Fibroblast of skin of abdomen (primary cell): ENCODE measurements at regions not wholly inside any gene's neighbourhood (a gene's known extent, or its start where the extent isn't known, plus 50 kb on each side); places are given as distances from the start of the nearest gene placed in this dataset.

Experiments
- DNase-seq: peaks from one replicate; pipeline ENCODE4 v3.0.0-alpha.2; 2013

DNA sequence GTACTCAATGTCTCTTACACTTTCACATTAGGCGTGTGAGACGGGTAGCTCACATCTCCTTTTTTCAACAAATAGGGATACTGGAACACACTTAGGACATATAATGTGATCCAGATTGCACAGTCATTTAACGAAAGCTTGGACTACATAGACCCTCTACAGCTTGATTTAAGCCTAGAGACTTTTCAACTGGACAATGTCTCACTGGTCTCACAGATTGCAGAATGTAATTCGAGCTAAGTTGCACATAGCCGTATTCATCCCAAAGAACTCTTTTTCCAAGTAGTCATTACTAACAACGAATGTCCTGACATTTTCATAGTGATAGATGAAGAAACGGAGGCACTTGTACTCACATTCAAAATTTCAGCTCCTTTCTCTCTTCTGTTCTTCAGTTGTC is 612.1 kb downstream of the ZEB2 start:
- DNase-seq: peak; percentile 55

DNA sequence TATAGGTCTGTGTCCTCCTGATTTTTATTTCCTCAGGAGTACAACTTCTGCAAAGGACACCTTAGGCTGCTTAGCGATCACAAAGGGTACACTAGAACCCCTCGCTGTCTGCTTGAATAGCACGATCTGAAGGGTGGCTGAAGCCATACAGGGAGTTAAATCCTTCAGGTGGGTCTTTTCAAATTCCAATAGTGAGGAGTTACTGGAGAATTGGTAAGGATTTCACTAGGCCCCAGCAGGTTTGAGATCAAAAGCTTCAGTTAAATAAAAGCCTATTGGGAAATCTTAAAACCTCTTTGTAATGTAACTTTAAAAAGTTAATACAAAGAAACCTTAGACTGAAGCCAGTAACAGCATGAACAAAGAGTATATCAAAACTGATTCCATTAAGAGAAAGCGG is 613.1 kb downstream of the ZEB2 start:
- no peak for DNase-seq

DNA sequence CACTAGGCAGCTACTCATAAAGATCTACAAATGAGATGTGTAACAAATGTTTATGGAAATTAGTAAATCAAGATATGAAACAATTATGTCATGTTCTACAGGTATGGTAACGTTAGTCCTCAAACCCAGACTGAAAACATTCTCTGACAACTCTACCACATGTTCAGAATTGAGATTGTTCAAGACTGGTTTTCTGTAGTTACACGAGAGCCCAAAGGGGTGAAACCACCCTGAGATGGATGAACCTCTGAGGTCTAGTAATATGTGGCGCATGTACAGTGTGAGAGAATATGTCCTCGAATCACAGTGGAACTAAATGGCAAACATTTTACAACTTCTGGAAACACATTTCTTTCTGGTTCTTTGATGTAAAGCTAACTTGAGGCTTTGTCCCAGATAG is 614.3 kb downstream of the ZEB2 start:
- no peak for DNase-seq

DNA sequence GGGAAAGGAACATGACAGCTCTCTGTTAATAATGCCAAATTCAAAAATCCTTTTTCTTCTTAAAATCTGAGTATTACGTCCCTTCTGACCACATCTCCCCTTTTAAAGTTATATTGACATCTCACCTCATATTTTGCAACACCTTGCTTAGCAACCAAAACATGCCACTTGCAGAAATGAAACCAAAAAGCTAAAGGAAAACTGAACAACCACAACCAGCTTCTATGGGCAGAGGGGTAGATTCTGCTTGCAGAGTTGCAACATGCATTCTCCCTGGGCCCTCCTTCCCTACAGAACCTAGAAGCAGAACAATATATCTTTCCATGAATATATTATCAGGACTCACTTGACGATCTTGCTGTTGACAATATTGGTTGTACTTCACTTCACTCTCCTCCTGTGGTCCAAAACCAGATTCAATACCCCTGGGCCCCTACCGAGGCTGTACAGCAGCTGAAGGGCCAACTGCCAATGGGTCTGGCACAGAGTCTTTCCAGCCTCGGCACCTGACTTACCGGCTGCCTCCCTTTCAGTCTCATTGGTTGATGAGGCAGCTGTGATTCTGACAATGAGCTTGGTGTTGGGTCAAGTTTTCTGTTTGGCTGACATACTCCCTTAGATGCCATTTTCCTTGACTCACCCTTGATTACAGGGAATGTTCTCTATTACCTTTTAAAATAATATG is 616.6 kb downstream of the ZEB2 start:
- no peak for DNase-seq

DNA sequence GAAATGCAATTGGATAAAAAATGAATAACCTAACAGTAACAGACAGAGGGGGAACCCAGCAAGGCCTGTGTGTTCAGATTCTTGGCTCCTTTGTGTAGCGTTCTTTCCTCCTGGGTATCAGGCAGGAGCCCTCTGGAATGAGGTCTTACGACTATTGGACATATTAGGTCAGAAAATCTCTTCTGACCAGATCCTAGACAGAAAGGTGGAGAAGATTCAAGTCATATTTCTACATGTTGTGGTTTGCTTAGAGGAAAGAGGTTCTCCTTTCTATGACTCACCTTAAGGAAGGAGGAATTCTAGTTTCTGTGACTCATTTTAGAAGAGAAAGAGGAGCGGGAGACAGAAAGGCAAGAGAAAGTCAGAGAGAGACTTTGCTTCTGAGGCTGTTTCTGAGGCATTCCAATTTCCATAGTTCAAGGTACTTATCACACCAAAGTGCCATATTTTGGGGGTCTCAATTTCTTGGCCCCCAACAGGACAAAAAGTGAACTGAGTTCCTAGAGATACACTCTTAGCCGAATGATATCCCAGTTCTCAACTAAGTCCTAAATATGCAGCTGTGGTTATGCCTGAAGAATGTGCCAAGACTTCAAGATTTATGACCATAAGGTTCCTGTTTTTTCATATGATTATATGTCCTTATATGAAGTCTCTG is 618.6 kb downstream of the ZEB2 start:
- peak; percentile 97 for DNase-seq

DNA sequence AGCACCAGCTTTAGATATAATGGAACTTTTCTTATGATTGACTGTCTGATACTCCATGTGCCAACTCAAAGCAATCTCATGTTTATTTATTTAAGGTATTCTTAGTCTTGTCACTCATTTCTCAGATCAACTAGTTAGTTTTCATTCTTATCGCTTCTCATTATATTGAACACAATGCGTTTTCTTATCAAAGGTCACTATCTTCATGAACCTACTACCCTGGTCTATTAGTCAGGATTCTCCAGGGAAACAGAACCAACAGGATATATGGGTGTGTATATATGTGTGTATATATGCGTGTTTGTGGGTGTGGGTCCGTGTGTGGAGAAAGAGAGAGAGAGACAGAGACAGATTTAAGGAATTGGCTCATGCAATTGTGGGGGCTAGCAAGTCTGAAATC is 619.9 kb downstream of the ZEB2 start:
- no peak for DNase-seq

DNA sequence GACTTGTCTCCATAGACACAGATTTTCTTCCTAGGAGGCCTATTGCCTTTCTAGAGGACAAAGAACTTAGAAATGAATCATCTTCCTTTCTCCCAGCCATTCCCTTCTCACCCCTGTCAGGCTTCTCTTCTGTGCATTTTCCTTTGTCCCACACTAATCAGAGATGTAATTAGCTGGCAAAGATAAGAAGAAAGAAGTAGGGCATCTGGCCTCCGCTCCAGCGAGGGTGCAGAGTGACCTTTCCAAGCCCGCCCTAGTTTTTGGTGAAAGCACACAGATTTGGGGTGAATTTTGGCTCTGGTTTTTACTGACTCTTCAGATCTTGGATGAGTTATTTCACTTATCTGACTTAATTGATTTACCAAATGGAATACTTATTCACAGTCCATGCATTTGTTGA is 626.5 kb downstream of the ZEB2 start:
- DNase-seq: no peak

DNA sequence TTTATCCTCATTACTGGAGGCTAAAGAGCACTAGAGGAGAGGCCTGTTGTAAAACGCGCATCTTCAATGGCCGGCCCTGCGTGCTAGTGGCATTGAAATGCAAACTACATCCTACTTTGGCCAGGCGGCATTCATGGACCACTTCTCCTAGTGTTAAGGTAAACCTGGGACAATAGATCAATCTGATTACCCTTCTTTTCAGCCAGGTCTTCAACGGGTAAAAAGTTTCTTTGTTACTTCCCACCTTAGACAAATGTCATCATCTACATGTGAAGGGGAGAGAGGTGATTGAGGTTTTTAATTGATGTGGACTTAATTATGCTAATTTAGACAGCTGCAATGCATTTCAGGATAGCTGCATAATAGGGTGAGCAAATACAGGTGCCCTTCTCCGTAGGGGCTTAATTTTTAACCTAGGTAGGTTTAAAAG is 628.0 kb downstream of the ZEB2 start:
- DNase-seq: no peak

DNA sequence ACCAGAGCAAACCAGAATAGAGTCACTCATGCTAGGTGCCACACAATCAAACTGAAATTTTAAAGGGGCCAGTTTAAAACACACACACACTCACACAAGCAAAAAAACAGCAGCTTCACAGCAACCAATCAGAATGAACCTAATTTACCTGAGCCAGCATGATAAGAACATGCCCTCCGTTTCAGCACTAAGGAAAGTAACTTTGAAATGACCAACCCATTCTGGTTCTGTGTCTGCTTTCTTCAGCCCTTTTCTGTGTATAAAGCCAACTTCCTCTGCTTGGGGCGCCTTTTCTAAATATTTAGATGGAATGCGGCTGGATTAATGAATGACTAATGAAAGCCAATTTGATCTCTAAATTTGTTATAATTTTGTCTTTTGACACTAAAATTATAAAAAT is 629.1 kb downstream of the ZEB2 start:
- no peak for DNase-seq

DNA sequence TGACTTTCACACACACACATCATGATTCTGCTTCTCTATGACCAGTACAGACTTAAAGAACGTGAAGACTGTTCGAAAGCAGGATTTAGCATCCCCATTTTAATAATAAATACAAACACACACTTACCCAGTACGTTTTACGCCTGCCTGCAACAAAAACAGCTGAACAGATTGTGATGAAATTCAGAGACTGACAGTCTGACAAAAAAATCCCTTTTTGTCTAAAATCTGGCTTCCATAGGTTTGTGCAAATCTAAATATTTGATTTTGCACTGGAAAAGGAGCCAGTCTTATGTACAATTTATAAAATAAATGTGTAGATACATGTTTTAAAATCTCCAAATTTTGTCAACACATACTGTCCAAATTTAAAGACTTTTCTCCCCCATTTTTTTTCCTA is 630.7 kb downstream of the ZEB2 start:
- no peak for DNase-seq

DNA sequence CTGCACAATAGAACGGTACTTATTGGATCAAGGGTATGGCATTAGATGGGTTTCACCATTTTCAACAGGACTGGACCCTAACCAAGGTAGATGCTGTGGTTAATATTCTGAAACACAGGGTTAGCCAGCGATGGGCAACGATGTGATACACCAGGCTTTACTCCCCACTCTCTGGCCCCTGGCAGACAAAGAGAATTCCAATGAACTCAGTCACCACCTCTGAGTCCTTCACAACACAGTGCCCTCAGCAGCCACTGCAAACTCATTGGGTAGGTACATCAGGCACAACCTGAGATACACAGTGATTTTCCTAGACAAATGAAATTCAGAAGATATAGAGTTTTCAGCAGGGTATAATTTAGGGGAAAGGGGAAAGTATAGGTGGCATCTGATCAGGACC is 634.5 kb downstream of the ZEB2 start:
- DNase-seq: peak; percentile 16

DNA sequence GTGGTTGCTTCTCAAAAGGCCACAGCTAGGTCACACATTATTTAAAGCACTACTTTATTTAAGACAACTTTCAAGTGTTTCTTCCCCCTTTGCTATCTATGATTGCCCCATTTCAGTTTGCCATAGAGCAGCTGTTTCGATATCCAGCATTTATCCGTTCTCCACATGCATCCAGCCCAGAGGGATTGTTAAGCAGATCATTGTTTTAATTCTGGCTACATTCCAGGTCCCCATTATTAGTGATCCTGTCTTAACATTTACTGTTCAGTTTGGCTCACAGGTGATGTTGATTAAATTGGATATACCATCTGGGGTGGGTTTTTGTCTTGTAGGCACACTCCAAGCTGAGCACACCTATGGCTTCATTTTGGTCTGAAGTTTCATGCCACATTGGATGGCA is 638.7 kb downstream of the ZEB2 start:
- DNase-seq: no peak

DNA sequence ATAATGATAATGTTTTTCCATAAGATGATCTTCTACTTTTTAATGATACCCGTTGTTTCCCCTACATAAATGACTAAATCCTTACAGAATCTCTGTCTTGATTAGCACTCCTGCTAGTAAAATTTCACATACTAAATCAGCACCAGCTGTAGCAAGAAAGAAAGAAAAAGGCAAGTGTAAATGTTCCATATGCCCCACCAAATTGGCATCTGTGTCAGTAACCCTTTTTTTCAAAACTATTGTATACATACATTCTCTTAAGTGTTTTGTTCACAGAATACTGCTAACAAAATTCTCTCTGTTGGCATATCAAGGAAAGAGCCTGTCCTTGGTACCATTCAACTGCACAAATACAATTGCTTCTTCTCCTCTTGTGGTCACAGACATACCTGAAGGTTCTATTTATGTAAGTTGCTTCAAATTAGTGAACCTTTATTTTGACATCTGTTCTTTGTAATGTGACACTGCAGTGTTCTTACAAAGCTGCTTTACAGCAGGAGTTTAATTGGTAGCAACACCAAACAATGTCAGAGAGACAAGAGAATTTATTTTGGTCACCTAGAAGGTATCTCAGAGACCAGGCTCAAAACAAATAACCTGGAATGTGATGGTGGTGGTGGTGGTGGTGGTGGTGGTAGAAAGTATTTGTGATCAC is 641.9 kb downstream of the ZEB2 start:
- peak; percentile 8 for DNase-seq

DNA sequence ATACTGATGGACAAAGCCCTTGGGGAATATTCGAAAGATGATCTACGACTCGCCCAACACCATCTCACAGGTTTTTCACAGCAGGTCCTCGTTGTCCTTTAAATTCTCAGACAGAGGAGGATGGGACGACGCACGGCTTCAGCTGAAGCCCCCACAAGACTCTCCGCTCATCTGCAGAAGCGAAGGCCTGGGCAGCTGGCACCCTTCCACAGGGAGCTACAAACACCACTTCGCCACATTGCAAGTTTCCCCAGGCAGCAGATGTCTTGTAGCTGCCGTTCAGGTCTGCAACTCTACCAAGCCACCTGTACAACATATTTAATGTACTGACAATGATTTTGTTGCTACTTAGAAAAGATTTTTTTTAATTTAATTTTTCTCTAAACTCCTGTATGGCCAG is 642.9 kb downstream of the ZEB2 start:
- no peak for DNase-seq

DNA sequence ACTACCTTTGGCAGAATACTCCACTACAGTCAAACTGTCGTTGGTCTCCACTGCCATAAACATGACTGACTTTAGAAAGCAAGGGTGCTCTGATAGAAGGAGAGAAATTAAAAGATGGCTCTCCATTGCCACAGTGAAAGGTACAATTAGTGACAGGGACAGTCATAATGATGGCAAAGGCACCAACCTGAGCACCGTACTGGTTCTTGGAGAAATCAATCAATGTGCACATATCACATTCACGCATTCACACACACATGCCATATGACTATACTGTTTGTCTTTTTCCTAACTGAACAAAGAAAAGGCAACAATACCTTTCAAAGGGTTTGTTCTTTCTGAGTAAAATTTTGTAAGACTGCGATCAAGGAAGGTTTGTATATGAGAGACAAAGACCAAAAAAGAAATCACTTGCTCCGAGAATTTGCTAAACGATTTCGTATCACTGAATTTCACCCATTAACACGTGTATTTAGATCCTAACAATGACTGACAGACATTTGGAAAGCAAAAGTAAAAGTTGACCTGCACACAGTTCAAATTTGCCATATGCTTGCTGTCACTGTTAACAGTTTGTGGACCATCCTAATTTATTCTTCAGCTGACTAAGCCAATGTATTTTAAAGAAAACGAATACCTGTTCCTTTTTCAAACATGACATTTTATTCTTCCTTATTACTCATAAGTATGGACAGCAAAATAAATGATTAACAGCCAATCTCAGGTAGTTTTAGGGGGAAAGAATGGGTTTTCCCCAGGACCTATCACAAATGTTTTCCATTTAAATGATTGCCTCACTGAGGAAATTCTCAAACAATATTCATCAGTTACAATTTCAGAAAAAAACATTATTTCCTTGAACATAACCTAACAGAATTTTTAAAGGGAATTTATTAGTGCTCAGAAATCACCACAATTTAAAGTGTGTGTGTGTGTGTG is 644.4 kb downstream of the ZEB2 start:
- no peak for DNase-seq

DNA sequence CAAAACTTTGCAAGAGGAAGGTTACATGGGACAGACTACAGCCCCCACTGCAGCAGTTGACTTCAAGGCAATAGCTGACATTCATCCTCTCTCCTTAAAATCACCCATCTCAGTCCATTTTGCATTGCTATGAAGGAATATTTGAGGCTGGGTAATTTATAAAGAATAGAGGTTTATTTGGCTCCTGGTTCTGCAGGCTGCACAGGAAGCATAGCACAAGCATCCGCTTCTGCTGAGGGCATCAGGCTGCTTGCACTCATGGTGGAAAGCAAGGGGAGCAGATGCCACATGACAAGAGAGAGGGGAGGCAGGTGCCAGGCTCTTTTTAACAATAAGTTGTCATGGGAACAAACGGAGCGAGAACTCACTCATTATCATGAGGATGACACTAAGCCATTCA is 646.0 kb downstream of the ZEB2 start:
- no peak for DNase-seq

DNA sequence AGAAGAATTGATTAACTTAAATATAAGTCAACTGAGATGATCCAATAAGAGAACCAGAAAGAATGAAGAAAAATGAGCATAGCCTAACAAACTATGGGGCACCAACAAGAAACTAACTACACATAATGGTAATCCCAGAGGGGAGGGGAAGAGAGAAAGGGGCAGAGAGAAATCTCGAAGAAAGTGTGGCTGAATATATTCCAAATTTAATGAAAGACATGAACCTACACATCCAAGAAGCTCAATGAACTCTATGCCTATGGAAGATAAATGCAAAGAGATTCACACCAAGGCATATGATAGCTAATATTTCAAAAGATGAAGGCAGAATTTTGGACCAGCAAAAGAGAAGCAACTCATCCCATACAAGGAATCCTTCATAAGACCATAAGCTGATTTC is 649.2 kb downstream of the ZEB2 start:
- no peak for DNase-seq

DNA sequence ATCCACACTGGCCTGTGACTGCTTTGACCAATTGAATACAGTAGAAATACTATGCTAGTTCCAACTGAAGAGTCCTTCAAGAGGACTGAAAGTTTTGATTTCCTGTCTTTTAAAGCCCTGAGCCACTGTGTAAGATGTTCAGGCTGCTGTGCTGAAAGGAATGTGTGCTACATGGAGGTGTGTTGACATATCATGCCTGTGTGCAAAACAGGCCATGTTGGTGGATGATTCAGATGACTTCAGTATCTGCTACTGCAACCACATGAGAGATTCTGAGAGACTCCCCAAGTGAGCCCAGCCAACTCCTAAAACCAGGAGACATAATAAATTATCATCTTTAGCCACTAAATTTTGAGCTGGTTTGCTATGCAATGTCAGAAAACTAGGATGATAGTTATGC is 662.9 kb downstream of the ZEB2 start:
- peak; percentile 73 for DNase-seq

DNA sequence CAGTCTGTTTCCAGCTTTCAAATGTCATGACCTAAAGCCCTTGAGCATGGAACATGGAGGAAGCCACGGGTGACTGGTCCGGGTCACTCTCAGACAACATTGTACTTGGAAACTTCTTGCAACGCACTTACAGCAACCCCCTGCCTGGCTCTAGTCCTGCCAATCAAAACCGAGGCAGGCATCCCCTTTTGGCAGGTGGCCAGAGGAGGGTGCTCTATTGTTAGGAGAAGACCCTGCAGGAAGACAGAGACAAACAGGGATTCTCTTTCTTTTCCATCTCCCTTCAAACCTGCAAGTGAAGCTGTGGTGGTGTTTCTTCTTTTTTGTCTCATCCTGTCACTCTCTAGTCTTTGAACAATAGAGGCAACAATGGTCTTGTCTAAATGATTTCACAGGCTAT is 667.2 kb downstream of the ZEB2 start:
- no peak for DNase-seq

DNA sequence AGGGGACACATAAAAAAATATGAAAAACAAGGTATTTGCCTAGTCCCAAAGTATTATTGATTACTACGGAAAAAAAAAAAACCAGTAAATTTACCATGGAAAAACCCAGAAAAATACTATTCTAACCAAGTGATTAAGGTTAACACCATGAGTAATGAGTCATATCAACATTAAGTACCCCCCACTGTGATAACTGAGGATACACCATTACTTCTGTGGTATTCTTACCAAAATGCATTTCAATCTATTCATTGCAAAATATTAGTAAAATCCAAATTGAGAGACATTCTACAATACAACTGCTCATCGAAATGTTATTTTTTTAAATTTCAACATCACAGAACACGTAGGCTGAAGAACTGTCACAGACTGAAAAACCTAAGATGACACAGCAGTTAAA is 669.8 kb downstream of the ZEB2 start:
- DNase-seq: no peak

DNA sequence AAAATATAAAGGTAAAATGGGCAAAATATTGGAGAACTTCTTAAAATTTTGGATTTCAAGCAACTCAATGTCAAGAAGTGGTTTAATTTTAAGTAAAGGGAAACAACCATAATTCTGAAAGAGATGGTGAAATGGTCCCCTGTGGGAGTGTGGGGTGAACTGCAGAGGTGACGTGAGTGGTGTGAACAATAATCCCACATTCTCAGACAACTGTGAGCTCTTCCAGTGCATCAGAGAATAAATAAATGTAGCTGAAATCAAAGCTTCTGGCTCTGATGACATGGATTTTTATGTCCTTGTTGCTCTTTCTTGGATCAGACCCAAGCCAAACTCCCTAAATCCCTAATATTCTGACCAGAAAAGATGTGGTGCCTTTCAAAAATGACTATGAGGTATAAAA is 672.7 kb downstream of the ZEB2 start:
- DNase-seq: peak; percentile 4

DNA sequence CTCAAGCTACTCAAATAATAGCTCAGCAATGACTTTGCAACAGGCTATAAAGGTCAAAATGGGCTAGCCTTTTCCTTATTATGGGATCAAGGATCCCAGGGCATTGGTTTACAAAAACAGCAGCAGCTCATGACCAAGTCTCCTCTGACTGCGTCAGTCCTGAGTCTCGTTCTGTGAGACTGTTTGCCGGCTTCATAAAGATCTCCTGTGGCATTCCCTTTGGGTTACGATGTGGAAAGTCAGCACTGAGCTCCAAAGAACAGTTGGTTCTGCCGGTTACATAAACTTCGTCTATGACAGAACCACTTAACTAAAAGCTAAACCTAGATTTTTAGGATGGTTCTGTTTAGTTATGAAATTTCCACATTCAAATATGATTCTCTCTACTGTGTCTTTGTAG is 674.9 kb downstream of the ZEB2 start:
- no peak for DNase-seq

DNA sequence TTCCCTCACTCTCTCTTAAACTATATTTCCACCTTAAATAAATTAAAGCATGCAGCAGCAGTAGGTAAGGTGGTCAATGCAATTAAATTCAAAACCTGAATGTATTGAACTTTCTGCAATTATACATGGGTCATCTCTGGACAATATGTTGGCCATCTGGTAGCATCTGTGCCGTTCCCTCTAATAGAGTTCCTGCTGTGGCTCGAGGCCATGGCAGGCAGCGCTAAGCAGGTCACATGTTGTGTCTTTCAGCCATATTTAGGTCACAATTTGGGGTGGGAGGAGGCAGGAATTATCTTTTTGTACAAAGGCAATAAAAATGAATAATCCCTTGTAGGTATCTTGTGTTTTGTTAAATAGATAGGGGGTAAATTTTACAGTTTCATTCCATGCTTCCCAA is 676.2 kb downstream of the ZEB2 start:
- no peak for DNase-seq
